ENCODE measurements at regions not wholly inside any gene's neighbourhood (a gene's known extent, or its start where the extent isn't known, plus 50 kb on each side); places are given as distances from the start of the nearest gene placed in this dataset.

DNA sequence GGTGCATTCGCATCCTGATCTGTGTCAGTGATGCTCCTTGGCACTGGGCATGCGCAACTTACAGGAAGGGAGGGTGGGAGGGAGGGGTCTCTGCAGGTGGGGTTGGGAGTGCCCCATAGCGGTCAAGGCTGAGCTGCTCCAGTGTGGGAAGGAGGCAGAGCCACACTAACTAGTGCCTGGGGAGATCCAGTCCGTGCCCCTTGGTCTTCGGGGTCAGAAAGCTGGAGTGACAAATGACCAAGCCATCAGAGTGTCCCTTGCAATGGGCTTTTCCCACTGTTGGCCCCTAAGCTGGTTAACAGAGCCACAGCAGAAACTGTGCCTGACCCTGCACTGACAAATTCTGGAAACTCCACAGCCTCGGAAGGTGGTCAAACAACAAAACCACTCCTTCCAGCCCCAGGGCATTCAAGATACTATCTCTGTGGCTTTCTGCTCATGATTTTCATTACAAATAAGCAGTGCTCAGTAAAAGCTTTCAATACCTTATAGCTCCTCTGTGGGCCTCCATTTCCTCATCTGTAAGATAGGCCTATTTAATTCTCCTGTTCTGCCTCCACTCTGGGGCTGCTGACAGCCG, 138.1 kb upstream of the UNC5B start:
- no peaks in the 10 kb centered on the region for H3K36me3 ChIP-seq (ENCODE audit: control insufficient read depth, insufficient read depth, low read length)

DNA sequence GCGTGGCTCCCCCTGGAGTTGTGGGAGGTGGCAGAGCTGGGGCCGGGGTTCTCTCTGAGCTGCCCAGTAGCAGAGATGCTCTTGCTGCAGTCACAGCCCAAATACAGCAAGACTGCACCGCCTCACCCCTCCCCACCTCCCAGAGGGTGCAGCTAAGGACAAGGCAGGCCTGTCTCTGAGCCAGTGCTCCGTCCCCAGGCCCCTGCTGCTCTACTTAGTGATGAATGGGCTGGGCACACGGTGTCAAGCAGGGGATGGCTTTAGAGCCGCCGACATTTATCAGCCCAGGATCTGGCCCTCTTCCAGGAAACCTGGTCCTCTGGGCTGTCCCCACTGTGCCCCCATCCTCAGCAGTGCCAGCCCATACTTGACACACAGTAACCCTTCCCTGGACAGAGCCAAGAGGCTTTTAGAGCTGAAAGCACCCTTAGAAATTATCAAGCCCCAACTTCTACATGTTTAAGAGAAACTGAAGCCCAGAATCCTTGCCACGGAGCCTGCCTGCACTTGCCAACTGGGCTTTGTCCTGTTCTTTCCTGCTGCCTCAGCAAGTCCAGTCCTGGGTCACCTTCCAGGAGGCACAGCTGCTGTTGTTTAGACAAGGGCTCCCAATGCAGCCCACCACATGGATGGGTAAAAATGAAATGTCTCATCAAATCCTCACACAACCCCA, 137.1 kb upstream of the UNC5B start:
- Histone ChIP-seq H2AK5ac (ENCODE audit: low read length) (no peak overlapping the region), H4K8ac (ENCODE audit: low read depth, low read length) (no peak overlapping the region), H3K4ac (ENCODE audit: low read depth, low read length) (no peak overlapping the region), H3K4me2 (ENCODE audit: low read length) (no peak overlapping the region), H3K27me3 (ENCODE audit: insufficient read depth, low read length, poor library complexity) (no peaks in the 10 kb centered on the region), H3K56ac (ENCODE audit: low read length) (no peak overlapping the region), H3K36me3 (ENCODE audit: control insufficient read depth, insufficient read depth, low read length) (no peaks in the 10 kb centered on the region), H3K79me1 (ENCODE audit: low read length) (no peaks in the 10 kb centered on the region), H2BK5ac (ENCODE audit: low read length) (no peak overlapping the region), H3K23ac (ENCODE audit: low read length) (no peak overlapping the region), H4K5ac (ENCODE audit: low read length) (no peak overlapping the region), H3K18ac (ENCODE audit: low read length) (no peak overlapping the region), H3K4me3 (ENCODE audit: low read length) (no peak overlapping the region), H2BK120ac (ENCODE audit: low read depth, low read length) (no peak overlapping the region), H3K27ac (ENCODE audit: low read depth, low read length) (no peak overlapping the region), H3K4me1 (ENCODE audit: control insufficient read depth, low read depth, low read length) (peaks cover 7% of the 10 kb centered on the region), H2BK15ac (replicated peaks; ENCODE audit: low read depth) (no peak overlapping the region), H3K9ac (ENCODE audit: low read length) (no peak overlapping the region), H3K79me2 (ENCODE audit: control insufficient read depth, insufficient read depth, low read length) (no peaks in the 10 kb centered on the region)
- no peak for DNase-seq
- WGBS (ENCODE audit: extremely low coverage, insufficient coverage, low lambda C conversion rate) = no CpG with 5 or more reads among the region's 8 CpGs

More for the DNA sequence above, 138.1 kb upstream of the UNC5B start:
- no peak overlapping the region for H3K23ac ChIP-seq (ENCODE audit: low read length)
- H2AK5ac ChIP-seq (ENCODE audit: low read length) = no peak overlapping the region
- no peak overlapping the region for H4K5ac ChIP-seq (ENCODE audit: low read length)
- no peak overlapping the region for H3K4me2 ChIP-seq (ENCODE audit: low read length)
- H3K4me3 ChIP-seq (ENCODE audit: low read length) = no peak overlapping the region
- H2BK15ac ChIP-seq (replicated peaks; ENCODE audit: low read depth) = no peak overlapping the region
- H3K56ac ChIP-seq (ENCODE audit: low read length) = no peak overlapping the region
- no peaks in the 10 kb centered on the region for H3K79me1 ChIP-seq (ENCODE audit: low read length)
- no peak overlapping the region for H2BK5ac ChIP-seq (ENCODE audit: low read length)
- H3K18ac ChIP-seq (ENCODE audit: low read length) = no peak overlapping the region
- H3K4me1 ChIP-seq (ENCODE audit: control insufficient read depth, low read depth, low read length) = peaks cover 7% of the 10 kb centered on the region
- H2BK120ac ChIP-seq (ENCODE audit: low read depth, low read length) = no peak overlapping the region
- no peak overlapping the region for H3K27ac ChIP-seq (ENCODE audit: low read depth, low read length)
- no CpG with 5 or more reads among the region's 7 CpGs for WGBS (ENCODE audit: extremely low coverage, insufficient coverage, low lambda C conversion rate)
- DNase-seq = peak; percentile 59
- no peaks in the 10 kb centered on the region for H3K27me3 ChIP-seq (ENCODE audit: insufficient read depth, low read length, poor library complexity)
- H3K79me2 ChIP-seq (ENCODE audit: control insufficient read depth, insufficient read depth, low read length) = no peaks in the 10 kb centered on the region
- no peak overlapping the region for H3K4ac ChIP-seq (ENCODE audit: low read depth, low read length)
- H3K9ac ChIP-seq (ENCODE audit: low read length) = no peak overlapping the region
- no peak overlapping the region for H4K8ac ChIP-seq (ENCODE audit: low read depth, low read length)

DNA sequence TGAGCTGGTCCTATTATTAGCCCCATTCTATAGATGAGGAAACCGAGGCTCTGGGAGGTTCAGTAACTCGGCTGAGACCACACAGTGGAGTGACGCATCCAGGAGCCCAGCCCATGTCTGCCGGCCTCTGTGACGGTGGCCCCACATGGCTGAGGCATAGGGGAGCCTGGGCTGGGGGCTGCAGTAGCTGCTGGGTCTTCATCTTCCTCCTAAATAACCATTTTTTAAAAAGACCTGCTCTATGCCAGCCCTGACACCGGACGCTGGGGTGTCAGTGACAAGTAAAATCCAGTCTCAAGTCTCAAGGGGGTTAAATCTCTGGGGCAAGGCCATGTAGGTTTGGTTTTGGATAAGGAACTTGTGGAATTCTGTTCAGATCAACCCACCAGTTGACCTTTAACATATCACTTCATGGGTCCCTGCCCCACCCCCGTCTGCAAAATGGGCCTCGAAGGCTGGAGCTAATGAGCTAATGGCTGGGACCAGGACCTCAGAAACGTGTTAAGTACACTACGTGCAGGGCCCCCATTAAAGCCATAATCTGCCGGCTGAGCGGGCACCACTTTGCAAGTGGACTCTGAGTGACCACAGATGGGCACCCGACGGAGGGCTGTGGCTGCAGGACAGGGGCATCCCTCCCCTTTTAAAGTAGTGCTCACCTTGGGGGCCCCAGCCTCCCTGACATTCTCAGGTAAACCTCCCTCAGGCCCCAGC, 136.5 kb upstream of the UNC5B start:
- H3K79me2 ChIP-seq (ENCODE audit: control insufficient read depth, insufficient read depth, low read length) = no peaks in the 10 kb centered on the region
- peaks cover 7% of the 10 kb centered on the region for H3K4me1 ChIP-seq (ENCODE audit: control insufficient read depth, low read depth, low read length)
- DNase-seq = no peak
- no peak overlapping the region for H3K9ac ChIP-seq (ENCODE audit: low read length)
- H3K23ac ChIP-seq (ENCODE audit: low read length) = no peak overlapping the region
- H2BK120ac ChIP-seq (ENCODE audit: low read depth, low read length) = no peak overlapping the region
- no peak overlapping the region for H3K56ac ChIP-seq (ENCODE audit: low read length)
- WGBS (ENCODE audit: extremely low coverage, insufficient coverage, low lambda C conversion rate) = no CpG with 5 or more reads among the region's 15 CpGs
- no peak overlapping the region for H4K8ac ChIP-seq (ENCODE audit: low read depth, low read length)
- no peak overlapping the region for H3K18ac ChIP-seq (ENCODE audit: low read length)
- H3K4me3 ChIP-seq (ENCODE audit: low read length) = no peak overlapping the region
- no peak overlapping the region for H2BK5ac ChIP-seq (ENCODE audit: low read length)
- H4K5ac ChIP-seq (ENCODE audit: low read length) = no peak overlapping the region
- H3K4ac ChIP-seq (ENCODE audit: low read depth, low read length) = no peak overlapping the region
- no peaks in the 10 kb centered on the region for H3K79me1 ChIP-seq (ENCODE audit: low read length)
- no peak overlapping the region for H2AK5ac ChIP-seq (ENCODE audit: low read length)
- no peak overlapping the region for H2BK15ac ChIP-seq (replicated peaks; ENCODE audit: low read depth)
- H3K27me3 ChIP-seq (ENCODE audit: insufficient read depth, low read length, poor library complexity) = no peaks in the 10 kb centered on the region
- H3K27ac ChIP-seq (ENCODE audit: low read depth, low read length) = no peak overlapping the region
- H3K4me2 ChIP-seq (ENCODE audit: low read length) = no peak overlapping the region
- no peaks in the 10 kb centered on the region for H3K36me3 ChIP-seq (ENCODE audit: control insufficient read depth, insufficient read depth, low read length)

DNA sequence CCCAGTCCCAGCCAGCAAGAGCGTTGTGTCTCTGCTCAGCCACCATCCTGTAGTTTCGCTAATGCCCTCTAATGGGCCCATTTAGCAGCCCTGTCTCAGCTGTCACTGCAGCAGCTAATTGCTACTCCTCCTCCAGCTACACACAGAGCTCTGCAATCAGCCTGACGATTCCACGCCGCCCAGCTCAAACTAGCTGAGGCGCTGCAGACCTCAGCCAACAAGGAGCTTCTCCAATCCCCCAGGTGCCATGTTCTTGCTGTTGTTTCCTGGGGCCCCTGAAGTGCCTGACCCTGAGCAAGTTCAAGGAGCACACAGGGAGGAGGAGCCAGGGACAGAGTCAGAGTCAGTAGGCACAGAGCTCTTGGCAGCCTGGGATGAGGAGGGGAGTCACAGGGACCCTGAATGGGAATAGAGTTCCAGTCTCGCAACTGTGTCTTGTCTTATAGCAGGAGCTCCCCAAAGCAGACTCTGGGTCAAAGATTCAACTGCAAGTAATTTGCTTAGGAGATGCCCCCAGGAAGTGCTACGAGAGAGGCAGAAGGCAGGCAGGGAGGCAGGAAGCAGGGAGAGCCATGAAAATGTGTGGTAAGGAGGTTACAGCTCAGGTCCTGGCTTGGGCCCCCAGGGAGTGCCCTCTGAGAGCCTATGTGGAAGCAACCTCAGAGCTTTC, 135.8 kb upstream of the UNC5B start:
- no peak overlapping the region for H3K23ac ChIP-seq (ENCODE audit: low read length)

DNA sequence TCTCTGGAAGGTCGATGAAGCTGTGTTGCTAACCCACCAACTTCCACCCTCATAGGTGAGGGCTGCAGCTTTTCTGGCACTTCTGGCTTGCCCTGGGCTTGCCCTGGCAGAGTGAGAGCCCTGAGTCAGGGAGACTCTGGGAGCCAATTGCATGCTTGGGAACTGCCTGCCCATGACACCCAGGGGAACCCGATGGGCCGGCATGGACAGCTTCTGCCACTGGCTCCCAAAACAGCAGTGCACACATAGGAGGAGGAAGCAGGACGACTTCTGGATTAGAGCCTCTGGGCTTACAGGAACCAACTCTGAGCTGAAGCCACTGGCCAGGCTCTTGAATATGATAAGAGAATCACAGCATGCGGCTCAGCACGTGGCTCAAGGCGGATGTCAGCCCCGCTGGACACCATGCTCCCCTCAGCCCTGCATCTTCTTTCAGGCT, 135.2 kb upstream of the UNC5B start:
- Histone ChIP-seq H2BK15ac (replicated peaks; ENCODE audit: low read depth) (no peak overlapping the region), H3K23ac (ENCODE audit: low read length) (no peak overlapping the region), H3K27ac (ENCODE audit: low read depth, low read length) (no peak overlapping the region), H3K27me3 (ENCODE audit: insufficient read depth, low read length, poor library complexity) (no peaks in the 10 kb centered on the region), H3K4me2 (ENCODE audit: low read length) (no peak overlapping the region), H3K36me3 (ENCODE audit: control insufficient read depth, insufficient read depth, low read length) (no peaks in the 10 kb centered on the region), H3K4ac (ENCODE audit: low read depth, low read length) (no peak overlapping the region), H2BK5ac (ENCODE audit: low read length) (no peak overlapping the region), H3K79me1 (ENCODE audit: low read length) (no peaks in the 10 kb centered on the region), H3K18ac (ENCODE audit: low read length) (no peak overlapping the region), H3K9ac (ENCODE audit: low read length) (no peak overlapping the region), H3K56ac (ENCODE audit: low read length) (peak overlapping the region; percentile 63), H3K79me2 (ENCODE audit: control insufficient read depth, insufficient read depth, low read length) (no peaks in the 10 kb centered on the region), H2AK5ac (ENCODE audit: low read length) (no peak overlapping the region), H4K8ac (ENCODE audit: low read depth, low read length) (no peak overlapping the region), H4K5ac (ENCODE audit: low read length) (no peak overlapping the region), H3K4me3 (ENCODE audit: low read length) (no peak overlapping the region), H3K4me1 (ENCODE audit: control insufficient read depth, low read depth, low read length) (peaks cover 7% of the 10 kb centered on the region), H2BK120ac (ENCODE audit: low read depth, low read length) (no peak overlapping the region)
- no CpG with 5 or more reads among the region's 8 CpGs for WGBS (ENCODE audit: extremely low coverage, insufficient coverage, low lambda C conversion rate)
- DNase-seq = peak; percentile 31

More for the DNA sequence above, 135.8 kb upstream of the UNC5B start:
- Histone ChIP-seq H3K4ac (ENCODE audit: low read depth, low read length) (no peak overlapping the region), H3K79me2 (ENCODE audit: control insufficient read depth, insufficient read depth, low read length) (no peaks in the 10 kb centered on the region), H2BK5ac (ENCODE audit: low read length) (no peak overlapping the region), H3K56ac (ENCODE audit: low read length) (peak overlapping the region; percentile 63), H3K9ac (ENCODE audit: low read length) (no peak overlapping the region), H4K8ac (ENCODE audit: low read depth, low read length) (no peak overlapping the region), H3K4me3 (ENCODE audit: low read length) (no peak overlapping the region), H3K4me1 (ENCODE audit: control insufficient read depth, low read depth, low read length) (peaks cover 7% of the 10 kb centered on the region), H2BK120ac (ENCODE audit: low read depth, low read length) (no peak overlapping the region), H3K27me3 (ENCODE audit: insufficient read depth, low read length, poor library complexity) (no peaks in the 10 kb centered on the region), H3K36me3 (ENCODE audit: control insufficient read depth, insufficient read depth, low read length) (no peaks in the 10 kb centered on the region), H2BK15ac (replicated peaks; ENCODE audit: low read depth) (no peak overlapping the region), H2AK5ac (ENCODE audit: low read length) (no peak overlapping the region), H3K79me1 (ENCODE audit: low read length) (no peaks in the 10 kb centered on the region), H3K4me2 (ENCODE audit: low read length) (no peak overlapping the region), H4K5ac (ENCODE audit: low read length) (no peak overlapping the region), H3K27ac (ENCODE audit: low read depth, low read length) (no peak overlapping the region), H3K18ac (ENCODE audit: low read length) (no peak overlapping the region)
- peak; percentile 60 for DNase-seq
- WGBS (ENCODE audit: extremely low coverage, insufficient coverage, low lambda C conversion rate) = no CpG with 5 or more reads among the region's 8 CpGs
